ENCODE measurements at regions not wholly inside any gene's neighbourhood (a gene's known extent, or its start where the extent isn't known, plus 50 kb on each side); places are given as distances from the start of the nearest gene placed in this dataset.

GRCh38 chr9:14960881-14961280 is 50.7 kb upstream of the FREM1 start:
- DNase-seq, result no peak
